ENCODE measurements at regions not wholly inside any gene's neighbourhood (a gene's known extent, or its start where the extent isn't known, plus 50 kb on each side); places are given as distances from the start of the nearest gene placed in this dataset.

- DNase-seq: no peak
Observed at GRCh38 chr1:229981736-229982135, 85.3 kb upstream of the GALNT2 start.

GRCh38 chr1:229984310-229984991, 82.6 kb upstream of the GALNT2 start:
- DNase-seq: no peak

- no peak for DNase-seq
Observed at GRCh38 chr1:229984992-229985612, 81.9 kb upstream of the GALNT2 start.

DNA sequence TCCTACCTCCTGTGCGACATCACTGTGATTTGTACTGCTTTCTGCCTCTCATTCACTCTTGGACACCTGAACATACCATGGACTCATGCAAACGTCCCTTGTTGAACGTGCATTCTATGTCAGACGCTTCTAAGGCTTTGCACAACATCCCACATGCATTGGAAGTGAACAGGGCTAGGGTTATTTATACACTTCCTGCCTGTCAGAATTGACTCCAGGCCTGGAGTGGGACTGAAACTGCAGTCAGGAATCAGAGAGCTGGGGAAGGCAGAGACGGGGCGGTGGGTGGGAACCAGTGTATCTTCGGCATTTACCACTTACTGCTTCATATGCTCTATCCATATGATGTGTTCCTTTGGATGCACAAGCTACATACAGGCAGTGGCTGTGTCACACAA, 81.4 kb upstream of the GALNT2 start:
- no peak for DNase-seq

GRCh38 chr1:229986737-229987337, 80.2 kb upstream of the GALNT2 start:
- no peak for DNase-seq

GRCh38 chr1:229987953-229988352, 79.1 kb upstream of the GALNT2 start:
- DNase-seq: no peak

- no peak for DNase-seq
Observed at GRCh38 chr1:229988534-229988933, 78.5 kb upstream of the GALNT2 start.

- DNase-seq: no peak
Observed at GRCh38 chr1:229989591-229990248, 77.3 kb upstream of the GALNT2 start.

DNA sequence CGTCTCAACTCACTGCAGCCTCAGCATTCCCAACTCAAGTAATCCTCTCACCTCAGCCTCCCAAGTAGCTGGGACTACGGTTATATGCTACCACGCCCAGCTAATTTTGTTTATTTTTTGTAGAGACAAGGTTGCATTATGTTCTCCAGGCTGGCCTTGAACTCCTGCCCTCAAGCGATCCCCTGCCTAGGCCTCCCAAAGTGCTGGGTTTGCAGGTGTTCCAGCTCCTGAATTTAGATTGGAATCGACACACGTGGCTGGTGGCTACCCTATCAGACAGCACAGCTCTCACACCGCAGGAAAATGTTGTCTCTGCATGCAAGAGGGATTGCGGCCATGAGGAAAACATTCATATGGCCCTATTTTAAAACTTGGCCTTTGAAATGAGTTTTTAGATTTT, 76.7 kb upstream of the GALNT2 start:
- no peak for DNase-seq

GRCh38 chr1:229991104-229991513, 75.9 kb upstream of the GALNT2 start:
- no peak for DNase-seq

GRCh38 chr1:229991724-229992333, 75.2 kb upstream of the GALNT2 start:
- DNase-seq: no peak

DNA sequence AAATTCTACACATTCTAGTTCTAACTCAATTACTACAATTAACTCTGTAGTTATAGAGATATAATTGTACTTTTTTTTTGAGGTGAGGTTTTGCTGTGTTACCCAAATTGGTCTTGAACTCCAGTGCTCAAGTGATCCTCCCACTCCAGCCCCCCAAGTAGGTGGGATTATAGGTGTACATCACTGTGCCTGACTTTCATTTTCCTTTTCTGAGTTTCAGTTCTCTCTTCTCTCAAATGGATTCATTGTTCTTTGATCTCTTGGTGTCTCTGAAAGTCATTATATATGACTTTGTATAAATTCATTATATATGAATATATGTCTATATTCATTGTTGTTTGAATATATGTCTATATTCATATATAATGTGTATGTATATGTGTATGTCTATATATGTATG, 74.0 kb upstream of the GALNT2 start:
- no peak for DNase-seq

DNA sequence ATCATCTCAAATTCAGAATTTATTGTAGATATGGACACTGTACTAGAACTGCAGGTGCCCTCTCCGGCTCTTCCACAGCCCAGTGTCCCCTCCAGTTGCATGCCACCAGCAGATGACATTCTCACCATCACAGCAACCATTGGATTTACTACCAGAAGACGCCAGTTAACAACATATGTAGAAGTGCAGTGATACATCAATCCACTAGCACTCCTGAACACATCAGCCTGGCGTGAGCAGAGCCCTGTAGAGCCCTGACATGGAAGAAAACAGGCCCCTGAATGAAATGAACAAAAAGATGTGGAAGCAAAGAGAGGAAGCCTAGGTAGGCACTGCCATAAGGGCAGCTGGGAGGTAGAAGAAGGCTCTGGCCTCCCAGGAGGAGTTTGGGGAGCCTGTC, 73.1 kb upstream of the GALNT2 start:
- no peak for DNase-seq

- DNase-seq: no peak
Observed at GRCh38 chr1:229999004-229999670, 67.9 kb upstream of the GALNT2 start.

GRCh38 chr1:230000493-230001184, 66.4 kb upstream of the GALNT2 start:
- no peak for DNase-seq

- no peak for DNase-seq
Observed at GRCh38 chr1:230002164-230002803, 64.8 kb upstream of the GALNT2 start.

DNA sequence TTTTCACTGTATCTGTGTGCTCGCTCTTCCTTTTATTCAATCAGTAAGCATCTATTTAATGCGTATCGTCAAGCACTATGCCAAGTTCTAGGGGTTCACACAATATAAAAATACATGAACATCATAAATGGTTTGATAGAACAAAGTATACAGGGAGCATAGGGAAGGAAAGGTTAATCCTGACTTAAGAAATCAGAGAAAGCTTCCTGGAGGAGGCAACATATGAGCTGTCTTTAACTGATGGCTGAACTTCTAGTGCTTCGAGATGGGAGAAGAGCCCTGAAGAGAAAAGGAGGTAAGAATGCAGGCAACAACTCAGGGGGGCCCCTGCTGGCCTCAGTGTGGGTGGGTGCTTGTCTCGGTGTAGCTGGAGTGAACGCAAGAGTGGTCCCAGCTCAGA, 63.6 kb upstream of the GALNT2 start:
- DNase-seq: no peak

DNA sequence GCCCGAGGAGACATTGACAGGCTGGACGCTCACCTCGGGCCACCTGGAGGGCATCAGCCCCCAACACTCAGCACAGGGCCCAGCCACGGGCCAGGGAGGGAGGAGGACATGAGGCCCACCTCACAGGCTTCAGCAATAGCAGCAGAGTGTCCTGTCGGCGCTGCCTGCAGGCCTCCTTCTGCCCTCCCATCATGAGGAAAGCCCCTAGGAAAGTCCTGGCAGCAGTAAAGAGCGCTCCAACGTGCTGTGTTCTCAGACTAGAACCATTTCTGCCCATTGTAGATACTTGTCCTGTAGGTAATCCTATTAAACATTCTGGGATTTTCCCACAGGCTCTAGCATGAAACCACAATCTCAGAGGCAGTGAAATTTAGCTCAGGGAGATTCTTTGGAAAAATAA, 62.0 kb upstream of the GALNT2 start:
- no peak for DNase-seq

DNA sequence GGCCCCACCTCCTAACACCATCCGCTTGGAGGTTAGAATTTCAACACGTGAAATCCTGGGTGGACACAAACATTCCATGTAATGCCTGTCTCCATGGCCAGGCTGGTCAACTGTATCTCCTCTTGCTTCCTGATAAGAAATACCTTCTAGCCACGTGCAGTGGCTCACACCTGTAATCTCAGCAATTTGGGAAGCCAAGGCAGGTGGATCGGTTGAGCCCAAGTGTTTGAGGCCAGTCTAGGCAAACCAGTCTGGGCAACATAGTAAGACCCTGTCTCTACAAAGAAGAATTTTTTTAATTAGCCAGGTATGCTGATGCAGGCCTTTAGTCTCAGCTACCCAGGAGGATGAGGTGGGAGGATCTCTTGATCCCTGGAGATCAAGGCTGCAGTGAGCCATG, 58.3 kb upstream of the GALNT2 start:
- DNase-seq: no peak

GRCh38 chr1:230009611-230010313, 57.3 kb upstream of the GALNT2 start:
- no peak for DNase-seq

Data from EL (cell line).